Ishikawa (cell line): ENCODE measurements at regions not wholly inside any gene's neighbourhood (a gene's known extent, or its start where the extent isn't known, plus 50 kb on each side); places are given as distances from the start of the nearest gene placed in this dataset.

Source experiments
- CEBPB ChIP-seq: IDR thresholded peaks from 2 replicates; pipeline ENCODE4 v1.6.1; 2012
- CREB1 ChIP-seq: IDR thresholded peaks from 2 replicates; pipeline ENCODE4 v1.6.1; 2012; ENCODE audit warnings: low read depth
- EGR1 ChIP-seq: IDR thresholded peaks from 2 replicates; pipeline ENCODE4 v1.6.1; 2012
- EP300 ChIP-seq: IDR thresholded peaks from 2 replicates; pipeline ENCODE4 v1.6.1; 2012; ENCODE audit warnings: borderline replicate concordance
- FOXM1 ChIP-seq: IDR thresholded peaks from 2 replicates; pipeline ENCODE4 v1.6.1; 2012; ENCODE audit warnings: low read depth, borderline replicate concordance
- NFIC ChIP-seq: IDR thresholded peaks from 2 replicates; pipeline ENCODE4 v1.6.1; 2012
- RAD21 ChIP-seq: IDR thresholded peaks from 2 replicates; pipeline ENCODE4 v1.6.1; 2012; ENCODE audit warnings: low read depth
- TAF1 ChIP-seq: IDR thresholded peaks from 2 replicates; pipeline ENCODE4 v1.6.1; 2012; ENCODE audit warnings: low read depth, mild to moderate bottlenecking
- TCF12 ChIP-seq: IDR thresholded peaks from 2 replicates; pipeline ENCODE4 v1.6.1; 2012; ENCODE audit warnings: low read depth
- TEAD4 ChIP-seq: IDR thresholded peaks from 2 replicates; pipeline ENCODE4 v1.6.1; 2012
- YY1 ChIP-seq: IDR thresholded peaks from 2 replicates; pipeline ENCODE4 v1.6.1; 2012; ENCODE audit warnings: low read depth
- ZBTB7A ChIP-seq: IDR thresholded peaks from 2 replicates; pipeline ENCODE4 v1.6.1; 2012; ENCODE audit warnings: low read depth
- TF ChIP-seq, protein P1 (sequence below): IDR thresholded peaks from 2 replicates; pipeline ENCODE4 v1.6.1; 2012
- TF ChIP-seq, protein P2 (sequence below): IDR thresholded peaks from 2 replicates; pipeline ENCODE4 v1.6.1; 2012; ENCODE audit warnings: low read depth, mild to moderate bottlenecking
- TF ChIP-seq, protein P3 (sequence below): IDR thresholded peaks from 2 replicates; pipeline ENCODE4 v1.6.1; 2012

DNA sequence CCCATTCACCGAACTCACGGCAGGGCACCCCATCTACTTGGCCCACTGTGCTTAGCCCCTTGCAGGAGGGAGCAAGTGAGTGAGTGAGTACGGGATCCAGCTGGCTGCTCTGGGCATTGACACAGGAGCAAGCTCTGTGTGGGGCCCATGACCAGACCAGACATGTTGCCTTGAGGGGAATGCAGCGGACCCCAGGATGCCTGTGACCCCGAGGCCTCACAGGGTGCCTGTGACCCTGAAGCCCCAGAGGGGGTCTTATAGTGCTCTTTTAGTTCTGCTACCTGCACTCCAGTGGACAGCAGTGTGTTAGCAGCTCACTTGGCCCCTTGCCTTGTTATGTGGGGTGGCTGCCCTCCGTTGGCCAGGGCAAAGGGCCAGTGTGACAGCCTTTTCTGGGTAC lies 255.8 kb downstream of the ETNK1 start:
- TF ChIP-seq TAF1 (no peak), CREB1 (no peak)

DNA sequence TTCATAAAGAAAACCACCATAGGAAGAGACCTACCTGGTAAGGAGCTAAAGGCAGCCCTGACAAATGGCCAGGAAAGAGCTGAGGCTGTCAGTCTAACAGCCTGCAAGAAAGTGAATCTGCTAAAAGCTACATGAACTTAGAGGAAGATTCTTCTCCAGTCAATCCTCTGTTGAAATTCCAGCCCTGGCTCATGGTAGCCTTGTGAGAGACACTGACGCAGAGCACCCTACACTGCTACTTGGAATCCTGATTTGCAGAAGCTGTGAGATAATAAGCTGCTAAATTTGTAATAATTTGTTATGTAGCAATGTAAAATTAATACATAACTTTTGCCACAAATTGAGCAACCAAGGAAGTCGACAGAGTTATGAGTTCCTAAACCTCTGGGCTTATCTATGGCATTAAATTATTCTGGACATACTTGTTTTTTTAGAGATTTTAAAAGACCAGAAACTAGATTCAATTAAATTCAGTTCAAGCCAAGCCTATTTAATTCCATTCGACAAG lies 257.0 kb downstream of the ETNK1 start:
- TF ChIP-seq CREB1, result no peak
- TF ChIP-seq EP300, result no peak
- no peak for TF ChIP-seq TCF12
- TF ChIP-seq TAF1, result no peak
- TF ChIP-seq ZBTB7A, result no peak
- no peak for TF ChIP-seq TEAD4
- TF ChIP-seq, protein P1, sequence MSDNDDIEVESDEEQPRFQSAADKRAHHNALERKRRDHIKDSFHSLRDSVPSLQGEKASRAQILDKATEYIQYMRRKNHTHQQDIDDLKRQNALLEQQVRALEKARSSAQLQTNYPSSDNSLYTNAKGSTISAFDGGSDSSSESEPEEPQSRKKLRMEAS, result no peak
- TF ChIP-seq, protein P2, sequence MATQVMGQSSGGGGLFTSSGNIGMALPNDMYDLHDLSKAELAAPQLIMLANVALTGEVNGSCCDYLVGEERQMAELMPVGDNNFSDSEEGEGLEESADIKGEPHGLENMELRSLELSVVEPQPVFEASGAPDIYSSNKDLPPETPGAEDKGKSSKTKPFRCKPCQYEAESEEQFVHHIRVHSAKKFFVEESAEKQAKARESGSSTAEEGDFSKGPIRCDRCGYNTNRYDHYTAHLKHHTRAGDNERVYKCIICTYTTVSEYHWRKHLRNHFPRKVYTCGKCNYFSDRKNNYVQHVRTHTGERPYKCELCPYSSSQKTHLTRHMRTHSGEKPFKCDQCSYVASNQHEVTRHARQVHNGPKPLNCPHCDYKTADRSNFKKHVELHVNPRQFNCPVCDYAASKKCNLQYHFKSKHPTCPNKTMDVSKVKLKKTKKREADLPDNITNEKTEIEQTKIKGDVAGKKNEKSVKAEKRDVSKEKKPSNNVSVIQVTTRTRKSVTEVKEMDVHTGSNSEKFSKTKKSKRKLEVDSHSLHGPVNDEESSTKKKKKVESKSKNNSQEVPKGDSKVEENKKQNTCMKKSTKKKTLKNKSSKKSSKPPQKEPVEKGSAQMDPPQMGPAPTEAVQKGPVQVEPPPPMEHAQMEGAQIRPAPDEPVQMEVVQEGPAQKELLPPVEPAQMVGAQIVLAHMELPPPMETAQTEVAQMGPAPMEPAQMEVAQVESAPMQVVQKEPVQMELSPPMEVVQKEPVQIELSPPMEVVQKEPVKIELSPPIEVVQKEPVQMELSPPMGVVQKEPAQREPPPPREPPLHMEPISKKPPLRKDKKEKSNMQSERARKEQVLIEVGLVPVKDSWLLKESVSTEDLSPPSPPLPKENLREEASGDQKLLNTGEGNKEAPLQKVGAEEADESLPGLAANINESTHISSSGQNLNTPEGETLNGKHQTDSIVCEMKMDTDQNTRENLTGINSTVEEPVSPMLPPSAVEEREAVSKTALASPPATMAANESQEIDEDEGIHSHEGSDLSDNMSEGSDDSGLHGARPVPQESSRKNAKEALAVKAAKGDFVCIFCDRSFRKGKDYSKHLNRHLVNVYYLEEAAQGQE, result no peak
- no peak for TF ChIP-seq CEBPB
- TF ChIP-seq YY1, result no peak
- no peak for TF ChIP-seq EGR1

DNA sequence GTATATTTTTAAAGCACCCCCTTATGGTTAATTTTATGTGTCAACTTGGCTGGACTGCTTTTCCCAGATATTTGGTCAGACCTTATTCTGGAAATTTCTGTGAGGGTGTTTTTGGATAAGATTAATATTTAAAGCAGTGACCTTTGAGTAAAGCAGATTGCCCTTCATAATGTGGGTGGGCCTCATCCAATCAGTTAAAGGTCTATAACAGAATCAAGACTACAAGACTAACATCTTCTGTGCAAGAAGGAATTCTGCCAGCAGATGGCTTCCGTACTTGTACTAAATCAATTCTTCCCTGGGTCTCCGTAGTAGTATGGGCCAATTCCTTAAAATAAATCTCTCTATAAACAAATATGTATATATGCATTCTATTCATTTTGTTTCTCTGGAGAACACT lies 257.6 kb downstream of the ETNK1 start:
- TF ChIP-seq, protein P1, result no peak
- no peak for TF ChIP-seq CREB1
- TF ChIP-seq FOXM1, result no peak
- no peak for TF ChIP-seq TCF12
- TF ChIP-seq TEAD4, result no peak
- TF ChIP-seq EP300, result no peak
- no peak for TF ChIP-seq RAD21

DNA sequence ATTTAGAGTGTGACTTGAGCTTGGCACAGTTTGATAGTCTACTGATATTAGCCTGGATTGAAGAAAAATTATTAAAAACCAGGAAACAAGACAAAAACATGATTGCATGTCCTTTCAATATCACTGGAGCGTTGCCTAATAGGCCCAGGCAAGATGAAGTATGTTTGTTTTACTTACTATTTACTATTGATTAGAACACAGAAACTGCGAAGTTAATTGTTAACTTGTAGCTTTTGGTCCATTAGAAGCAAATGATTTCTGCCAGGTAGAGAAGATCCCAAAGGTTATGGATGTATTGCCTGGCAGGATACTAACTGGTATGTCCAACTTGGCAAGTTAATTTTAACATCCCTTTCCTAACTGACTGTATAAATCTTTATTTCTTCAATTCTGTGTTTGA lies 268.9 kb downstream of the ETNK1 start:
- no peak for TF ChIP-seq ZBTB7A
- TF ChIP-seq TCF12, result no peak
- TF ChIP-seq CREB1, result no peak
- no peak for TF ChIP-seq FOXM1
- no peak for TF ChIP-seq RAD21
- TF ChIP-seq CEBPB, result no peak
- TF ChIP-seq EP300, result no peak

DNA sequence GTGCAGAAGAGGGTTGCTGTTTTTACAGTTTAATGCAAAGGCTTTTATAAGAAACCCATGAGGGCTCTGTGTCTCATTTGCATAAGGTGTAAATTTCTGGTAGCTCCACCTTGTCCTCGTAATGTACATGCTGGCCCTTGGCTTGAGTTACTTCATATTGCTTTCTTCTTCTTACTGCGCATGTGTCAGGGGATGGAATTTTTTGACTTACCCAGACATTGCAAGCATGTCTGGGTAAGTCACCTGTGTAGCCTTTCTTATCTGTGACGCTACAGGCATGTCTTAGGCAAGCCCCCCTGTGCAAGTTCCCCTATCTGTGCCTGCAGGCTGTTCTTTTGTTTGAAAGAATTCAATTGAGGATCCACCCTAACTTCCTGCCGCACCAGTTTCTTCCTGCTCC lies 274.2 kb downstream of the ETNK1 start:
- TF ChIP-seq TCF12, result no peak
- TF ChIP-seq, protein P2, result no peak
- TF ChIP-seq CREB1, result no peak
- TF ChIP-seq, protein P3, sequence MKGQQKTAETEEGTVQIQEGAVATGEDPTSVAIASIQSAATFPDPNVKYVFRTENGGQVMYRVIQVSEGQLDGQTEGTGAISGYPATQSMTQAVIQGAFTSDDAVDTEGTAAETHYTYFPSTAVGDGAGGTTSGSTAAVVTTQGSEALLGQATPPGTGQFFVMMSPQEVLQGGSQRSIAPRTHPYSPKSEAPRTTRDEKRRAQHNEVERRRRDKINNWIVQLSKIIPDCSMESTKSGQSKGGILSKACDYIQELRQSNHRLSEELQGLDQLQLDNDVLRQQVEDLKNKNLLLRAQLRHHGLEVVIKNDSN, result no peak
- no peak for TF ChIP-seq CEBPB
- TF ChIP-seq FOXM1, result no peak
- TF ChIP-seq EGR1, result no peak
- TF ChIP-seq RAD21, result no peak
- TF ChIP-seq TEAD4, result no peak
- TF ChIP-seq EP300, result no peak
- TF ChIP-seq, protein P1, result no peak
- no peak for TF ChIP-seq ZBTB7A
- TF ChIP-seq TAF1, result no peak
- no peak for TF ChIP-seq YY1
- no peak for TF ChIP-seq NFIC

DNA sequence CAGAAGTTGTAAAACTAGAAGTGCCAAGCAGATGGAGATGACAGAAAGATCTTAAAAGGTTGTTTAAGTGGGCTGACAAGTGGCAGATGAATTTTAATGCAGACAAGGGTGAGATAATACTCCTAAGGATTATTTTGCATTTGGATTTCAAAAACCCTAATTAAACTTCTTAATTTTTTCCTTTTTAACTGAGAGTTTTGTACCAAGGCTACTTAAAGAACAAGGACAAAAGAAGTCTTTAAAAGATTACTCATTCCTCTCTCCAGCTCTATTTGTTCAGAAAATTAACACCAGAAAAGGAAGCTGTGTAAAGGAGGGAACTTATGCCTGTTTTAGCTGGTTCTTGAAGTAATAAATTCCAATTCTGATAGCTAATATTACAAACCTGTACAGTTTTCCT lies 275.4 kb downstream of the ETNK1 start:
- no peak for TF ChIP-seq ZBTB7A

DNA sequence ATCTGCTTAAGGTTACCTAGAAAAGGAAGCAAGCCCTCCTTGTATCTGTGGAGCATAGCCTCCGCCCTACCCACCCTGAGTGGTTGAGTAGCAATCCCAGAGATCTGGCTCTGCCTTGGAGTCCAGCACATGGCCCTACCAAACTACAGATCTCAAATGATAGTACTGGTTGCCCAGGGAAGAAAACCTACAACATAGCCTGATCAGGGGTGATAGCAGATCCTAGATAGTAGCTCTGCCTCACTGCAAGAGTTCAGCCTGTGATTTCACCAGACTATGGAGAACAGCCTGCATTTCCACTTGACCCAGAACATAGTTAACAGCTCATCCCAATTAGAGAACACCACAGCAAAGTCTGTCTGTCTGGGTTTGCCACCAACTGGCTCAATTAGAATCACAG lies 279.5 kb downstream of the ETNK1 start:
- TF ChIP-seq EP300 (no peak), CREB1 (no peak), CEBPB (no peak), YY1 (no peak), RAD21 (no peak), TEAD4 (no peak), NFIC (no peak), TCF12 (no peak), FOXM1 (no peak), TAF1 (no peak)
- TF ChIP-seq, protein P3, result no peak
- TF ChIP-seq, protein P1, result no peak
